H1 (cell line): ENCODE measurements at regions not wholly inside any gene's neighbourhood (a gene's known extent, or its start where the extent isn't known, plus 50 kb on each side); places are given as distances from the start of the nearest gene placed in this dataset.

Experiments used
- CHD1 ChIP-seq: IDR thresholded peaks from 2 replicates; pipeline ENCODE4 v1.6.1; 2012; ENCODE audit warnings: low read depth, low read length, improper control_type of control experiment
- HDAC6 ChIP-seq: IDR thresholded peaks from one replicate; pipeline ENCODE4 v1.7.1; 2012; ENCODE audit warnings: low read depth, mild to moderate bottlenecking, inconsistent platforms, low read length, moderate library complexity
- SIRT6 ChIP-seq: IDR thresholded peaks from one replicate; pipeline ENCODE4 v1.7.1; 2012; ENCODE audit warnings: low read length, inconsistent platforms
- SP1 ChIP-seq: IDR thresholded peaks from 2 replicates; pipeline ENCODE4 v1.6.1; 2011; ENCODE audit warnings: low read depth, low read length

DNA sequence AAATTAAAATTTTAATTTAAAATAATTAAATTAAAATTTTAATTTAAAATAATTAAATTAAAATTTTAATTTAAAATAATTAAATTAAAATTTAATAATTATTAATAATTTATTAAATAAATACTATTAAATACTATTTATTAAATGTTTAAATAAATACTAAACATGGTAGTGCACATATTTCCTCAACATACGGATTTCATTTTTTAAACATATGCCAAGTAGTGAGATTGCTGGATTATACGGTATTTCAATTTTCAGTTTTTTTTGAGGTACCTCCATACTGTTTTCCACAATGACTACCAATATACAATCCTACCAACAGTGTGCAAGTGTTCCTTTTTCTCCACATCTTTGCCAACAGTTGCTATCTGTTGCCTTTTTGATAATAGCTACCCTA is 852.9 kb upstream of the CDH8 start (continued):
- no peak for TF ChIP-seq CHD1
- no peak for TF ChIP-seq HDAC6
- TF ChIP-seq SP1, result no peak
- no peak for TF ChIP-seq SIRT6
